A549 (cell line): ENCODE measurements at regions not wholly inside any gene's neighbourhood (a gene's known extent, or its start where the extent isn't known, plus 50 kb on each side); places are given as distances from the start of the nearest gene placed in this dataset.
A peak's percentile ranks its signal among the peaks of the same experiment; 100 is the strongest.

Experiments
- ATAC-seq, 2 experiments: fragments of 200-7000 bp in 1 of 2; fragments of >200 bp in 1 of 2; cut with Nextera tagmentation in 1 of 2; cut with Tn5 transposase in 1 of 2; 3 replicates each; pipeline versions ENCODE4 v1.8.0 to v1.9.1; 2018 to 2020; ENCODE audit warnings: mild to moderate bottlenecking in 1 of 2, moderate library complexity in 1 of 2
- CTCF ChIA-PET: fragments of 300-600 bp; sonication (Branson Sonifier 250); formaldehyde crosslinking; extraction: SDS; loops from one replicate; lab custom pipeline; 2021; ENCODE audit warnings: antibody characterized with exemption, inconsistent platforms; lab: Yijun Ruan, JAX
- POLR2A ChIA-PET: fragments of 350-600 bp; formaldehyde crosslinking; extraction: SDS; loops from one replicate; lab custom pipeline; 2021; ENCODE audit warnings: antibody characterized with exemption, inconsistent platforms; lab: Yijun Ruan, JAX
- DNase-seq, 2 experiments: peaks; one replicate each; pipeline versions ENCODE4 v3.0.0 to v3.0.0-alpha.2; 2011 to 2016; ENCODE audit warnings: low read depth in 1 of 2, low spot score in 1 of 2
- FAIRE-seq: peaks from 2 replicates; lab custom pipeline; 2011; peaks lifted over from hg19 to GRCh38; lab: Jason Lieb, UNC
- H3K27ac ChIP-seq, 2 experiments: fragments of >200 bp; sonication (Bioruptor Twin); formaldehyde crosslinking; 3 replicates each; pipeline ENCODE4 v1.5.1; 2016 to 2017
- H3K4me1 ChIP-seq: fragments of >200 bp; sonication (Bioruptor Twin); formaldehyde crosslinking; 3 replicates; pipeline ENCODE4 v1.6.1; 2016
- H3K4me2 ChIP-seq: fragments of >200 bp; sonication (Bioruptor Twin); formaldehyde crosslinking; 3 replicates; pipeline ENCODE4 v1.6.1; 2016
- H3K4me3 ChIP-seq: fragments of >200 bp; sonication (Bioruptor Twin); formaldehyde crosslinking; 3 replicates; pipeline ENCODE4 v1.5.1; 2016
- H3K9me3 ChIP-seq: fragments of >200 bp; sonication (Bioruptor Twin); formaldehyde crosslinking; 3 replicates; pipeline ENCODE4 v1.6.1; 2016
- BHLHE40 ChIP-seq: IDR thresholded peaks from 2 replicates; pipeline ENCODE4 v1.6.1; 2012; ENCODE audit warnings: low read depth, low read length, inconsistent platforms
- CEBPB ChIP-seq, 2 experiments: fragments of >200 bp in 1 of 2; sonication (Bioruptor Twin) in 1 of 2; formaldehyde crosslinking in 1 of 2; IDR thresholded peaks; 2 replicates each; pipeline ENCODE4 v1.6.1; 2012 to 2016
- GATA3 ChIP-seq: IDR thresholded peaks from 2 replicates; pipeline ENCODE4 v1.6.1; 2012; ENCODE audit warnings: borderline replicate concordance
- HEYL ChIP-seq: fragments of 250-450 bp; sonication (Bioruptor Pico); IDR thresholded peaks from 2 replicates; pipeline ENCODE4 v1.8.0; 2021; ENCODE audit warnings: mild to moderate bottlenecking, moderate library complexity
- HOXA7 ChIP-seq: fragments of 250-450 bp; sonication (Bioruptor Pico); IDR thresholded peaks from 2 replicates; pipeline ENCODE4 v1.5.0; 2020; ENCODE audit warnings: mild to moderate bottlenecking, moderate library complexity
- HOXB13 ChIP-seq: fragments of 250-450 bp; sonication (Bioruptor Pico); IDR thresholded peaks from 2 replicates; pipeline ENCODE4 v1.5.0; 2020; ENCODE audit warnings: low read depth, mild to moderate bottlenecking, moderate library complexity
- JUN ChIP-seq, 2 experiments: fragments of >200 bp; sonication (Bioruptor Twin); formaldehyde crosslinking; IDR thresholded peaks; 2 replicates in 1 of 2; 3 replicates in 1 of 2; pipeline ENCODE4 v1.6.1; 2016 to 2017
- MAFK ChIP-seq: fragments of 450-650 bp; IDR thresholded peaks from 2 replicates; pipeline ENCODE4 v1.6.1; 2014; ENCODE audit not compliant: partially characterized antibody
- NR3C1 ChIP-seq: fragments of >200 bp; sonication (Bioruptor Twin); formaldehyde crosslinking; IDR thresholded peaks from 3 replicates; pipeline ENCODE4 v1.6.1; 2017
- POLR2A ChIP-seq: IDR thresholded peaks from 2 replicates; pipeline ENCODE4 v1.6.1; 2012; ENCODE audit warnings: mild to moderate bottlenecking, low read length
- POLR2AphosphoS2 ChIP-seq: conservative IDR thresholded peaks from 2 replicates; pipeline ENCODE4 v1.6.1; 2012; ENCODE audit warnings: low read length, improper control_type of control experiment, inconsistent platforms
- RAD21 ChIP-seq, 2 experiments: fragments of >200 bp in 1 of 2; sonication (Bioruptor Twin) in 1 of 2; formaldehyde crosslinking in 1 of 2; IDR thresholded peaks in 1 of 2; conservative IDR thresholded peaks in 1 of 2; 2 replicates in 1 of 2; 3 replicates in 1 of 2; pipeline ENCODE4 v1.6.1; 2012 to 2018; ENCODE audit warnings: inconsistent platforms in 1 of 2
- RARB ChIP-seq: fragments of 250-450 bp; sonication (Bioruptor Pico); IDR thresholded peaks from 2 replicates; pipeline ENCODE4 v1.8.0; 2021; ENCODE audit warnings: mild to moderate bottlenecking, moderate library complexity
- RNF2 ChIP-seq: fragments of 200-600 bp; sonication (generic); IDR thresholded peaks from 2 replicates; pipeline ENCODE4 v1.6.1; 2016; ENCODE audit warnings: low read depth, mild to moderate bottlenecking, antibody characterized with exemption, moderate library complexity, borderline replicate concordance
- TFCP2L1 ChIP-seq: fragments of 250-450 bp; sonication (Bioruptor Pico); IDR thresholded peaks from 2 replicates; pipeline ENCODE4 v1.5.0; 2021; ENCODE audit warnings: mild to moderate bottlenecking
- TP53 ChIP-seq: fragments of 250-450 bp; sonication (Bioruptor Pico); IDR thresholded peaks from 2 replicates; pipeline ENCODE4 v1.5.0; 2021; ENCODE audit warnings: mild to moderate bottlenecking, moderate library complexity
- ZFP36 ChIP-seq: fragments of 450-650 bp; IDR thresholded peaks from 2 replicates; pipeline ENCODE4 v1.6.1; 2014; ENCODE audit warnings: borderline replicate concordance; ENCODE audit not compliant: partially characterized antibody
- WGBS: methylation state at CpG from one replicate; pipeline ENCODE4 v1.1.6; 2017; ENCODE audit errors: missing lambda C conversion rate; 5-methylcytosine and 5-hydroxymethylcytosine counted together
- TF ChIP-seq, protein P1 (sequence below): fragments of 250-450 bp; sonication (Bioruptor Pico); IDR thresholded peaks from 2 replicates; pipeline ENCODE4 v1.5.0; 2020; ENCODE audit warnings: low read depth, mild to moderate bottlenecking, moderate library complexity
- TF ChIP-seq, protein P2 (sequence below): fragments of >200 bp; sonication (Bioruptor Twin); formaldehyde crosslinking; IDR thresholded peaks from 2 replicates; pipeline ENCODE4 v1.6.1; 2016
- TF ChIP-seq, protein P3 (sequence below): IDR thresholded peaks from 2 replicates; pipeline ENCODE4 v1.6.1; 2012; ENCODE audit warnings: low read depth, borderline replicate concordance
- TF ChIP-seq, protein P4 (sequence below): fragments of 150-350 bp; IDR thresholded peaks from 2 replicates; pipeline ENCODE4 v1.6.1; 2014; ENCODE audit warnings: low read depth, mild to moderate bottlenecking, low read length
- TF ChIP-seq, protein P5 (sequence below): fragments of 250-450 bp; sonication (Bioruptor Pico); IDR thresholded peaks from 2 replicates; pipeline ENCODE4 v1.5.0; 2021; ENCODE audit warnings: mild to moderate bottlenecking, moderate library complexity, borderline replicate concordance
- TF ChIP-seq, protein P6 (sequence below): IDR thresholded peaks from 2 replicates; pipeline ENCODE4 v1.6.1; 2012
- TF ChIP-seq, protein P7 (sequence below): fragments of 450-650 bp; IDR thresholded peaks from 2 replicates; pipeline ENCODE4 v1.6.1; 2014; ENCODE audit warnings: antibody characterized with exemption

DNA sequence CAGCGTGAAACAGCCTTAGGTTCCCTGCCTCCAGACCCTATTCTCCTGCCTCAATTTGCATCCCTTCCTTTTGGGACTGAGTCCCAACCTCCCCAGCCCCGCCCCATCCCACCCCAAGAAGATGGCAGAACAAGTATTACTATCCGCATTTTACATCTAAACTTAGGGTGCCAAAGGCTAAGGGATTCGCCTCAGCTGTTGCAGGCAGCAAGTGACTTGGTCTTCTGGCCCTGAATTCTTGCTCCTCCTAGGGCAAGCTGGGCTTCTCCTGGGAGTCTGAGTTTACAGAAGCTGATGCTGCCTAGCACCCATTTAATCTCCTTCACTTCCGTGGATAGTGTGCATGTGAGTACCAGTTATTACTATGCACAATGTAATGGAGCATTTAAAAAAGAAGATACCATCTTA, 161.3 kb upstream of the NR5A2 start:
- H3K9me3 ChIP-seq, result no peaks in the 10 kb centered on the region
- POLR2A ChIA-PET, result no interaction called here
- no peak overlapping the region for H3K4me3 ChIP-seq
- peak overlapping the region in 1 of 2 experiments; percentile 15; a peak in 1 of 6 replicates for H3K27ac ChIP-seq
- H3K4me1 ChIP-seq, result peaks cover 21% of the 10 kb centered on the region
- TF ChIP-seq TP53 (CRISPR knock-in tag) (no peak), POLR2AphosphoS2 (no peak), ZFP36 (no peak), JUN (IDR thresholded peaks at IDR 0.05) (no peak)
- TF ChIP-seq, protein P1, sequence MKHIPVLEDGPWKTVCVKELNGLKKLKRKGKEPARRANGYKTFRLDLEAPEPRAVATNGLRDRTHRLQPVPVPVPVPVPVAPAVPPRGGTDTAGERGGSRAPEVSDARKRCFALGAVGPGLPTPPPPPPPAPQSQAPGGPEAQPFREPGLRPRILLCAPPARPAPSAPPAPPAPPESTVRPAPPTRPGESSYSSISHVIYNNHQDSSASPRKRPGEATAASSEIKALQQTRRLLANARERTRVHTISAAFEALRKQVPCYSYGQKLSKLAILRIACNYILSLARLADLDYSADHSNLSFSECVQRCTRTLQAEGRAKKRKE (CRISPR knock-in tag), result no peak
- TF ChIP-seq, protein P2, sequence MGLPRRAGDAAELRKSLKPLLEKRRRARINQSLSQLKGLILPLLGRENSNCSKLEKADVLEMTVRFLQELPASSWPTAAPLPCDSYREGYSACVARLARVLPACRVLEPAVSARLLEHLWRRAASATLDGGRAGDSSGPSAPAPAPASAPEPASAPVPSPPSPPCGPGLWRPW, result no peak
- TF ChIP-seq, protein P3, sequence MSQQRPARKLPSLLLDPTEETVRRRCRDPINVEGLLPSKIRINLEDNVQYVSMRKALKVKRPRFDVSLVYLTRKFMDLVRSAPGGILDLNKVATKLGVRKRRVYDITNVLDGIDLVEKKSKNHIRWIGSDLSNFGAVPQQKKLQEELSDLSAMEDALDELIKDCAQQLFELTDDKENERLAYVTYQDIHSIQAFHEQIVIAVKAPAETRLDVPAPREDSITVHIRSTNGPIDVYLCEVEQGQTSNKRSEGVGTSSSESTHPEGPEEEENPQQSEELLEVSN, result no peak
- TF ChIP-seq, all 56 proteins: peak for 0
- WGBS, result 79% methylated on average over 4 of the region's 5 CpGs
- no peak for DNase-seq
- CTCF ChIA-PET, result no interaction called here
- no peak for ATAC-seq
- H3K4me2 ChIP-seq, result no peak overlapping the region
- FAIRE-seq, result no peak

DNA sequence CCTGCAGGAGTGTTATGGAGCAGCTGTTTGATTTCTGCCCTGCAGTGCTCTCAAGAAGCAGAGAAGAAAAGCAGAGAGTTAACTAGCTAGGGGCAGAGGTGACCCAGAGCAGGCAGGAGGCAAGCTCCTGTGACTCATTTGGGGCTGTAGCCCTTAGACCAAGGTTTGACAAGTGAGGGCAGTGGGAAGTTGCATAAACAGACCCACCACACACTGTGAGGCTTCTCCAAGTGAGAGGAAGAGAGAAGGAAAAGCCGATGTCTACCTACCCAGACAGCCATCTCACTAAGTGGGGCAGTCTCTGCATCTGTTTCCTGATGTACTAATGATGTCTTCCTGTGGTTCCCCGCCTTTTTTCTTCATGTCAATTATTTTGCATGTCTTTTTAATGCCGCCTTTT, 159.9 kb upstream of the NR5A2 start:
- CTCF ChIA-PET, result interaction anchor here (1.0 kb wide), 1 partner anchor 183 kb away, joined by 3 read pairs; no protein-coding TSS in a partner anchor
- peak overlapping the region in 1 of 2 experiments; percentile 44; a peak in 3 of 6 replicates for H3K27ac ChIP-seq
- H3K4me1 ChIP-seq, result peaks cover 21% of the 10 kb centered on the region
- WGBS, result 67% methylated on average over 3 of the region's 3 CpGs
- ATAC-seq (peak; percentile 54 to 67; a peak in 5 of 6 replicates), FAIRE-seq (no peak), DNase-seq (no peak)
- peak overlapping the region; percentile 43; the same call in 2 of the 3 replicates for H3K4me2 ChIP-seq
- no peak overlapping the region for H3K4me3 ChIP-seq
- POLR2A ChIA-PET, result no interaction called here
- TF ChIP-seq RNF2 (no peak), BHLHE40 (no peak), GATA3 (no peak), HOXA7 (CRISPR knock-in tag) (no peak), RARB (CRISPR knock-in tag) (no peak), HOXB13 (CRISPR knock-in tag) (no peak)
- H3K9me3 ChIP-seq, result no peaks in the 10 kb centered on the region

DNA sequence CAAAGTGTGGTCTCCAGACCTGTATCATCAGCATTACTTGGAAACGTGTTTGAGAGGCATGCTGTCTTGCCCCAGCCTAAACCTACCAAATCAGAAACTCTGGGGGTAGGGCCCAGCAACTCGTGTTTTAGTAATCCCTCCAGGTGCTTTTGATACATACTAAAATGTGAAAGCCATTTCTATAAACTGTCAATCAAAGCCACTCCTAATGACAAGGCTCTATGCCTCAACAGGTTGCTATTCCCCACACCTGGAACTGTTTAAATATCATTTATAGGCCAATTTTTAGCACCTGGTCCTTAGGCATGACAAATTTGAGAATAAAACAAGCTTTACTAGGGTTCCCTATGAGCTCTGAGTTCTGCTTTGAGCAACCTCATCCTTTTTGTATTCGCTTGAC, 158.7 kb upstream of the NR5A2 start:
- TF ChIP-seq POLR2A, result no peak
- TF ChIP-seq, protein P3, result no peak
- TF ChIP-seq, protein P4, sequence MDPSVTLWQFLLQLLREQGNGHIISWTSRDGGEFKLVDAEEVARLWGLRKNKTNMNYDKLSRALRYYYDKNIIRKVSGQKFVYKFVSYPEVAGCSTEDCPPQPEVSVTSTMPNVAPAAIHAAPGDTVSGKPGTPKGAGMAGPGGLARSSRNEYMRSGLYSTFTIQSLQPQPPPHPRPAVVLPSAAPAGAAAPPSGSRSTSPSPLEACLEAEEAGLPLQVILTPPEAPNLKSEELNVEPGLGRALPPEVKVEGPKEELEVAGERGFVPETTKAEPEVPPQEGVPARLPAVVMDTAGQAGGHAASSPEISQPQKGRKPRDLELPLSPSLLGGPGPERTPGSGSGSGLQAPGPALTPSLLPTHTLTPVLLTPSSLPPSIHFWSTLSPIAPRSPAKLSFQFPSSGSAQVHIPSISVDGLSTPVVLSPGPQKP, result no peak
- no peak for TF ChIP-seq MAFK
- TF ChIP-seq HOXB13 (CRISPR knock-in tag), result no peak
- no peak for TF ChIP-seq BHLHE40
- FAIRE-seq, result no peak
- Histone ChIP-seq H3K27ac (no peak overlapping the region; a peak in 1 of 6 replicates), H3K9me3 (no peaks in the 10 kb centered on the region), H3K4me1 (peaks cover 21% of the 10 kb centered on the region), H3K4me2 (no peak overlapping the region), H3K4me3 (no peak overlapping the region)
- 58% methylated on average over 3 of the region's 3 CpGs for WGBS
- ATAC-seq, result no peak
- DNase-seq, result no peak
- ChIA-PET POLR2A (no interaction called here), CTCF (no interaction called here)

DNA sequence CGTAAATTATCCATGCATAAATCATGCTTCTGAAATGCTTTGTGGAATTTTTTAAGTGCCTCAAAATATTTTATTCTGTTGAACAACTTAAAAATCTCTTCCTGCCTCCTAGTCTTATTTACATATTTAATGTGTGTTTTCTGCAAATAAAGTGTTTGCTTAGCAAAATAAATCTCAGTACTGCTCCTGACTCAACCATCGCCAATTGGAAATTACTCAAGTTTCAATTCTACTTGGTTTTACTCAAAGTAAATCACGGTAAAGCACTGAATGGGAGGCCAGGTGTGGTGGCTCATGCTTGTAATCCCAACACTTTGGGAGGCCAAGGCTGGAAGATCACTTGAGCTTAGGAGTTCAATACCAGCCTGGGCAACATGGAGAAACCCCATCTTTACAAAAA, 152.2 kb upstream of the NR5A2 start:
- CTCF ChIA-PET, result no interaction called here
- DNase-seq (no peak), FAIRE-seq (no peak), ATAC-seq (no peak)
- 64% methylated on average over 3 of the region's 3 CpGs for WGBS
- Histone ChIP-seq H3K9me3 (no peaks in the 10 kb centered on the region), H3K4me3 (no peak overlapping the region), H3K4me2 (no peak overlapping the region), H3K27ac (no peak overlapping the region), H3K4me1 (no peaks in the 10 kb centered on the region)
- POLR2A ChIA-PET, result no interaction called here
- TF ChIP-seq, protein P5, sequence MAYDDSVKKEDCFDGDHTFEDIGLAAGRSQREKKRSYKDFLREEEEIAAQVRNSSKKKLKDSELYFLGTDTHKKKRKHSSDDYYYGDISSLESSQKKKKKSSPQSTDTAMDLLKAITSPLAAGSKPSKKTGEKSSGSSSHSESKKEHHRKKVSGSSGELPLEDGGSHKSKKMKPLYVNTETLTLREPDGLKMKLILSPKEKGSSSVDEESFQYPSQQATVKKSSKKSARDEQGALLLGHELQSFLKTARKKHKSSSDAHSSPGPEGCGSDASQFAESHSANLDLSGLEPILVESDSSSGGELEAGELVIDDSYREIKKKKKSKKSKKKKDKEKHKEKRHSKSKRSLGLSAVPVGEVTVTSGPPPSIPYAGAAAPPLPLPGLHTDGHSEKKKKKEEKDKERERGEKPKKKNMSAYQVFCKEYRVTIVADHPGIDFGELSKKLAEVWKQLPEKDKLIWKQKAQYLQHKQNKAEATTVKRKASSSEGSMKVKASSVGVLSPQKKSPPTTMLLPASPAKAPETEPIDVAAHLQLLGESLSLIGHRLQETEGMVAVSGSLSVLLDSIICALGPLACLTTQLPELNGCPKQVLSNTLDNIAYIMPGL (CRISPR knock-in tag), result no peak
- no peak for TF ChIP-seq TFCP2L1 (CRISPR knock-in tag)
- no peak for TF ChIP-seq NR3C1
- TF ChIP-seq, protein P6, sequence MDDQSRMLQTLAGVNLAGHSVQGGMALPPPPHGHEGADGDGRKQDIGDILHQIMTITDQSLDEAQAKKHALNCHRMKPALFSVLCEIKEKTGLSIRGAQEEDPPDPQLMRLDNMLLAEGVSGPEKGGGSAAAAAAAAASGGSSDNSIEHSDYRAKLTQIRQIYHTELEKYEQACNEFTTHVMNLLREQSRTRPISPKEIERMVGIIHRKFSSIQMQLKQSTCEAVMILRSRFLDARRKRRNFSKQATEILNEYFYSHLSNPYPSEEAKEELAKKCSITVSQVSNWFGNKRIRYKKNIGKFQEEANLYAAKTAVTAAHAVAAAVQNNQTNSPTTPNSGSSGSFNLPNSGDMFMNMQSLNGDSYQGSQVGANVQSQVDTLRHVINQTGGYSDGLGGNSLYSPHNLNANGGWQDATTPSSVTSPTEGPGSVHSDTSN, result no peak
- no peak for TF ChIP-seq JUN (IDR thresholded peaks at IDR 0.05)
- TF ChIP-seq, protein P7, sequence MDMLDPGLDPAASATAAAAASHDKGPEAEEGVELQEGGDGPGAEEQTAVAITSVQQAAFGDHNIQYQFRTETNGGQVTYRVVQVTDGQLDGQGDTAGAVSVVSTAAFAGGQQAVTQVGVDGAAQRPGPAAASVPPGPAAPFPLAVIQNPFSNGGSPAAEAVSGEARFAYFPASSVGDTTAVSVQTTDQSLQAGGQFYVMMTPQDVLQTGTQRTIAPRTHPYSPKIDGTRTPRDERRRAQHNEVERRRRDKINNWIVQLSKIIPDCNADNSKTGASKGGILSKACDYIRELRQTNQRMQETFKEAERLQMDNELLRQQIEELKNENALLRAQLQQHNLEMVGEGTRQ, result no peak
- TF ChIP-seq HEYL (CRISPR knock-in tag), result no peak
- TF ChIP-seq CEBPB (IDR thresholded peaks at IDR 0.05), result no peak
- no peak for TF ChIP-seq RAD21 (conservative IDR thresholded peaks at IDR 0.05 in 1 of 2, IDR thresholded peaks at IDR 0.05 in 1 of 2)
